IPS-15b (cell line): ENCODE measurements at regions not wholly inside any gene's neighbourhood (a gene's known extent, or its start where the extent isn't known, plus 50 kb on each side); places are given as distances from the start of the nearest gene placed in this dataset.
"Not testable (repeated sequence)": the region's sequence is repeated elsewhere in the genome, so short reads cannot be mapped to it uniquely, and the experiment has no call there.

Experiments
- H3K27me3 ChIP-seq: one replicate; pipeline ENCODE4 v1.6.1; 2013; ENCODE audit warnings: low read length; ENCODE audit not compliant: control insufficient read depth, insufficient read depth
- H3K36me3 ChIP-seq: one replicate; pipeline ENCODE4 v1.6.1; 2013; ENCODE audit warnings: low read length; ENCODE audit not compliant: control insufficient read depth, insufficient read depth
- H3K4me1 ChIP-seq: one replicate; pipeline ENCODE4 v1.6.1; 2013; ENCODE audit warnings: mild to moderate bottlenecking, low read length; ENCODE audit not compliant: control insufficient read depth, insufficient read depth
- H3K4me3 ChIP-seq: one replicate; pipeline ENCODE4 v1.5.1; 2013; ENCODE audit warnings: low read depth, low read length
- H3K9ac ChIP-seq: one replicate; pipeline ENCODE4 v1.6.1; 2013; ENCODE audit warnings: low read depth, mild to moderate bottlenecking, low read length
- H3K9me3 ChIP-seq: one replicate; pipeline ENCODE4 v1.6.1; 2013; ENCODE audit warnings: mild to moderate bottlenecking, low read length; ENCODE audit not compliant: control insufficient read depth, insufficient read depth

GRCh38 chr4:137361756-137362470 is 170.4 kb downstream of the PCDH18 start:
- Histone ChIP-seq H3K36me3 (no peaks in the 10 kb centered on the region), H3K4me3 (no peak overlapping the region), H3K27me3 (no peaks in the 10 kb centered on the region), H3K9me3 (no peaks in the 10 kb centered on the region), H3K4me1 (no peaks in the 10 kb centered on the region), H3K9ac (no peak overlapping the region)

GRCh38 chr4:137360761-137361160 is 171.5 kb downstream of the PCDH18 start:
- no peaks in the 10 kb centered on the region for H3K4me1 ChIP-seq
- no peak overlapping the region for H3K9ac ChIP-seq
- H3K36me3 ChIP-seq: no peaks in the 10 kb centered on the region
- H3K27me3 ChIP-seq: no peaks in the 10 kb centered on the region
- H3K4me3 ChIP-seq: no peak overlapping the region
- no peaks in the 10 kb centered on the region for H3K9me3 ChIP-seq

GRCh38 chr4:137359691-137360315 is 172.5 kb downstream of the PCDH18 start:
- Histone ChIP-seq H3K9ac (no peak overlapping the region), H3K27me3 (no peaks in the 10 kb centered on the region), H3K4me3 (no peak overlapping the region)

GRCh38 chr4:137354562-137354961 is 177.7 kb downstream of the PCDH18 start:
- not testable (repeated sequence) for H3K27me3 ChIP-seq, H3K4me3 ChIP-seq, H3K36me3 ChIP-seq, H3K9ac ChIP-seq, H3K9me3 ChIP-seq, H3K4me1 ChIP-seq

More at GRCh38 chr4:137359691-137360315, 172.5 kb downstream of the PCDH18 start:
- Histone ChIP-seq H3K36me3 (no peaks in the 10 kb centered on the region), H3K4me1 (no peaks in the 10 kb centered on the region), H3K9me3 (no peaks in the 10 kb centered on the region)

- no peak overlapping the region for H3K4me3 ChIP-seq
Observed at GRCh38 chr4:137347371-137347770, 184.9 kb downstream of the PCDH18 start.

GRCh38 chr4:137345597-137345996 is 186.7 kb downstream of the PCDH18 start:
- no peaks in the 10 kb centered on the region for H3K4me1 ChIP-seq
- no peaks in the 10 kb centered on the region for H3K27me3 ChIP-seq
- no peaks in the 10 kb centered on the region for H3K36me3 ChIP-seq
- H3K9ac ChIP-seq: no peak overlapping the region
- no peak overlapping the region for H3K4me3 ChIP-seq
- H3K9me3 ChIP-seq: no peaks in the 10 kb centered on the region

More at GRCh38 chr4:137347371-137347770, 184.9 kb downstream of the PCDH18 start:
- no peaks in the 10 kb centered on the region for H3K4me1 ChIP-seq
- H3K9ac ChIP-seq: no peak overlapping the region
- no peaks in the 10 kb centered on the region for H3K36me3 ChIP-seq
- H3K9me3 ChIP-seq: no peaks in the 10 kb centered on the region
- H3K27me3 ChIP-seq: no peaks in the 10 kb centered on the region

GRCh38 chr4:137343221-137343620 is 189.1 kb downstream of the PCDH18 start:
- Histone ChIP-seq H3K4me3 (no peak overlapping the region), H3K4me1 (no peaks in the 10 kb centered on the region), H3K9me3 (no peaks in the 10 kb centered on the region), H3K36me3 (no peaks in the 10 kb centered on the region), H3K9ac (no peak overlapping the region), H3K27me3 (no peaks in the 10 kb centered on the region)

GRCh38 chr4:137333031-137333430 is 199.3 kb downstream of the PCDH18 start:
- H3K4me1 ChIP-seq: no peaks in the 10 kb centered on the region
- H3K4me3 ChIP-seq: no peak overlapping the region
- H3K27me3 ChIP-seq: no peaks in the 10 kb centered on the region
- peaks cover 4% of the 10 kb centered on the region for H3K9me3 ChIP-seq
- no peak overlapping the region for H3K9ac ChIP-seq
- no peaks in the 10 kb centered on the region for H3K36me3 ChIP-seq

GRCh38 chr4:137312257-137312656 is 220.0 kb downstream of the PCDH18 start:
- Histone ChIP-seq H3K4me3 (no peak overlapping the region), H3K9me3 (no peaks in the 10 kb centered on the region), H3K4me1 (no peaks in the 10 kb centered on the region), H3K36me3 (no peaks in the 10 kb centered on the region), H3K9ac (no peak overlapping the region), H3K27me3 (no peaks in the 10 kb centered on the region)

- no peaks in the 10 kb centered on the region for H3K9me3 ChIP-seq
- no peaks in the 10 kb centered on the region for H3K36me3 ChIP-seq
- H3K4me3 ChIP-seq: no peak overlapping the region
- H3K4me1 ChIP-seq: no peaks in the 10 kb centered on the region
- no peak overlapping the region for H3K9ac ChIP-seq
- no peaks in the 10 kb centered on the region for H3K27me3 ChIP-seq
Observed at GRCh38 chr4:137310593-137311490, 221.5 kb downstream of the PCDH18 start.

- Histone ChIP-seq H3K9ac (no peak overlapping the region), H3K27me3 (no peaks in the 10 kb centered on the region), H3K4me1 (no peaks in the 10 kb centered on the region), H3K9me3 (no peaks in the 10 kb centered on the region), H3K4me3 (no peak overlapping the region), H3K36me3 (no peaks in the 10 kb centered on the region)
Observed at GRCh38 chr4:137310166-137310565, 222.1 kb downstream of the PCDH18 start.
